ENCODE measurements at regions not wholly inside any gene's neighbourhood (a gene's known extent, or its start where the extent isn't known, plus 50 kb on each side); places are given as distances from the start of the nearest gene placed in this dataset.

- no peaks in the 10 kb centered on the region for H3K4me1 ChIP-seq (ENCODE audit: control insufficient read depth, insufficient read depth, low read length)
- H3K27me3 ChIP-seq (ENCODE audit: control insufficient read depth, insufficient read depth, low read length), result no peaks in the 10 kb centered on the region
- no peak for DNase-seq (ENCODE audit: low read depth, low spot score)
- H3K27ac ChIP-seq (ENCODE audit: low read length), result no peak overlapping the region
- no CpG with 5 or more reads among the region's 3 CpGs for WGBS (ENCODE audit: insufficient coverage, insufficient read length)
- no peaks in the 10 kb centered on the region for H3K36me3 ChIP-seq (ENCODE audit: control insufficient read depth, insufficient read depth, low read length)
- no peak overlapping the region for H3K4me3 ChIP-seq (ENCODE audit: low read length)
- no peaks in the 10 kb centered on the region for H3K9me3 ChIP-seq (ENCODE audit: control insufficient read depth, insufficient read depth, low read length)
These were observed 313.0 kb upstream of the TEX13C start for GRCh38 chrX:125006704-125007103.

GRCh38 chrX:125012585-125012984 lies 307.1 kb upstream of the TEX13C start:
- no CpG with 5 or more reads among the region's 3 CpGs for WGBS (ENCODE audit: insufficient coverage, insufficient read length)
- no peak overlapping the region for H3K4me3 ChIP-seq (ENCODE audit: low read length)
- no peak overlapping the region for H3K27ac ChIP-seq (ENCODE audit: low read length)
- H3K27me3 ChIP-seq (ENCODE audit: control insufficient read depth, insufficient read depth, low read length), result no peaks in the 10 kb centered on the region
- no peaks in the 10 kb centered on the region for H3K4me1 ChIP-seq (ENCODE audit: control insufficient read depth, insufficient read depth, low read length)
- H3K36me3 ChIP-seq (ENCODE audit: control insufficient read depth, insufficient read depth, low read length), result no peaks in the 10 kb centered on the region
- no peak for DNase-seq (ENCODE audit: low read depth, low spot score)
- H3K9me3 ChIP-seq (ENCODE audit: control insufficient read depth, insufficient read depth, low read length), result no peaks in the 10 kb centered on the region

- WGBS (ENCODE audit: insufficient coverage, insufficient read length), result no CpG with 5 or more reads among the region's 3 CpGs
- no peak for DNase-seq (ENCODE audit: low read depth, low spot score)
These were observed 290.5 kb upstream of the TEX13C start for GRCh38 chrX:125029131-125029530.

More at GRCh38 chrX:125029131-125029530, 290.5 kb upstream of the TEX13C start:
- Histone ChIP-seq H3K27ac (ENCODE audit: low read length) (no peak overlapping the region), H3K36me3 (ENCODE audit: control insufficient read depth, insufficient read depth, low read length) (no peaks in the 10 kb centered on the region), H3K4me3 (ENCODE audit: low read length) (no peak overlapping the region), H3K27me3 (ENCODE audit: control insufficient read depth, insufficient read depth, low read length) (no peaks in the 10 kb centered on the region), H3K9me3 (ENCODE audit: control insufficient read depth, insufficient read depth, low read length) (no peaks in the 10 kb centered on the region), H3K4me1 (ENCODE audit: control insufficient read depth, insufficient read depth, low read length) (no peaks in the 10 kb centered on the region)
